Suppressor macrophage treated with lipopolysaccharide for 1 hour (primary cell): ENCODE measurements at regions not wholly inside any gene's neighbourhood (a gene's known extent, or its start where the extent isn't known, plus 50 kb on each side); places are given as distances from the start of the nearest gene placed in this dataset.

Experiments used
- DNase-seq, 3 donors: peaks; one replicate each; pipeline ENCODE4 v3.0.0-alpha.2; 2020 to 2022

DNA sequence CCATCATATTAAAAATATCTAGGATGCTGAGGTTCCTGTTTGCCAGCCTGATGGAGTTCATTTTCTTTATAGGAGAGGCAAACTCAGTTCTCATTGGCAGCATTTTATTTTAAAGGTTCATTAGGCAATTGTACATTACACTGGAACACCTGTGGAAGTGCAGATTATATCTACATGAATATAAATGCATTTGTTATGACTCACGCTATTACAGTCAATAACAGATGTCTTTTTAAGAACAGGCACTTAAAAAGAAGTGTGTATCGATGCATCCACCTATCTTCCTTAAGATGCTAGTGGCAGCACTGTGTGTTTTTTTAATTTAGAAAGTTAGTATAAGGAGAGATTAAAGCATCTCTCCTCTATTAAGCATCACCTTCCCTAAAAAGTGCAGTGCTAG lies 276.5 kb downstream of the PRDM2 start:
- DNase-seq: no peak

DNA sequence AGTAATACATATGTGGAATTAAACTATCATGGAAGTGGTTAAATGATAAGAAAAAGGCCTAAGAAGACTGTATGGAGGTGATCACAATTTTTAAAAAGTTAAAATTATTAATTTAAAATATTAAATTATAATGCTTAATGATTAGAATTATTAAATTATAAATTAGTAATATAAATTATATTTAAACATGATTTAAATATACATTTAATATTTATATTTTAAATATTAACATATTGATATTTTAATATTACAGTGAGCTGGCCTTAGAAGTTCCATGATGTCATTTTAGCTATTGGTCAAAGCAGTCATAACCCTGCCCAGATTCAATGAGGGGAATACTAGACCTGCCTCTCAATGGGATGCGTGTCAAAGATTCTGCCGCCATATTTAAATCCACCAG lies 281.2 kb downstream of the PRDM2 start:
- no peak for DNase-seq

DNA sequence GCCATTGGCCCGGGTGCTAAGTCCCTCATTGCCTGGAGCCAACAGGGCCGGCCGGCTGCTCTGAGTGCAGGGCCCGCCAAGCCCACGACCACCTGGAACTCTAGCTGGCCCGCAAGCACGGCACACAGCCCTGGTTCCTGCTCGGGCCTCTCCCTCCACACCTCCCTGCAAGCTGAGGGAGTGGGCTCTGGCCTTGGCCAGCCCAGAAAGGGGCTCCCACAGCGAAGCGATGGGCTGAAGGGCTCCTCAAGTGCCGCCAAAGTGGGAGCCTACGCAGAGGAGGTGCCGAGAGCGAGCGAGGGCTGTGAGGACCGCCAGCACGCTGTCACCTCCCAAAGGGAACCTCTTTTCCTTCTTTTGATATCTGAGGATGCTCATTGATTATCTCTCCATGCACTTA lies 283.4 kb downstream of the PRDM2 start:
- no peak for DNase-seq

DNA sequence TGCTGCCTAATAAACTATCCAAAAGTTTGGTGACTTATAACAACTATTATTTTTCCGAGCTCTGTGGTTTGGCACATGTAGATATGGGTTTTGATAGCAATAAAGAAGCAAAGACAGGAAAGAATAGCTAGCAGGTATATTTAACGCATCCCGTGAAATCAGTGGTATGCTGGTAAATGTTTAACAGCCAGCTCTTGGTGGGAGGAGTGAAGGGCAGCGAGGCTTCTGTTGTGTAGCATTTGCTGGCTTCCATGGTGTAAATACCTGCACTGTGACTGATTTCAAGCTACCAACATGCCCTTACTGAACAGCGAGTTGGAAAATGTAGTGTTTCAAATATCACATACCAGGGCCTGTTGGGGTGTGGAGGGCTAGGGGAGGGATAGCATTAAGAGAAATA lies 291.0 kb downstream of the PRDM2 start:
- no peak for DNase-seq

DNA sequence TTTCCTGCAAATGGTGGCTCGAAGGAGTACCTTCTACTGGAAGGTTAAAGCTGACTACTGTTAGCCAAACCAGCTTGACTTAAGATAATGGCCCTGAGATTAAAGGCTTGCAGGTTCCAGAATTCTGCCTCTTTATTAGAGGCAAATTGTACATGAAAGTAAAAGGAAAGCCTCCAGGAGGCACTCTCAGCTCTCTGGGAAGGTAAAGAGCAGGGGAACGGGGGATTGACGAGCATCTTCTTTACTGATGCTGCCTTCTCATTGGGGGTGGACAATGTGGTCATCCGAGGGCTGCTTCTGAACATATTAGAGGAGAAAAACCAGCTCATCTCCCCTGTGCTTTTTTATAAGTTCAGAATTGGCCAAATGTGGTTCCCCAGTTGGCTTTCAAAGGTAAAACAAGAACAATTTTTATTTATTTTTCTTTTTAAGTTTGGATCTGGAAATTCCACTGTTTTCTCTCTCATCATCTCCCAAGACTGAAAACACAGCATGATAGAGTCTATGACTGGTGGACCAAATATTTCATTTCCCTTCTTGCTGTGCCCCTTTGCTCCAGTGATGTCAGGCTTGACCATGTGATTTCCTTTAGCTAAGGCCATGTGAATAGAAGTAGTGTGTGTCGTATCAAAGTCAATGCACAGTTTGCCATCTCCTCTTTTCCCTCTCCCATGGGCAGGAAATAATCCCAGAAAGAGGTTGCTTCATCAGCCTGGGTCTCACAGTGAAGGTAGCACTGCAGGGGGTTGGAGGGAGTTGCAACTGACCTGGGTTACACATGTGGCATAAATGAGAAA lies 292.7 kb downstream of the PRDM2 start:
- no peak for DNase-seq

DNA sequence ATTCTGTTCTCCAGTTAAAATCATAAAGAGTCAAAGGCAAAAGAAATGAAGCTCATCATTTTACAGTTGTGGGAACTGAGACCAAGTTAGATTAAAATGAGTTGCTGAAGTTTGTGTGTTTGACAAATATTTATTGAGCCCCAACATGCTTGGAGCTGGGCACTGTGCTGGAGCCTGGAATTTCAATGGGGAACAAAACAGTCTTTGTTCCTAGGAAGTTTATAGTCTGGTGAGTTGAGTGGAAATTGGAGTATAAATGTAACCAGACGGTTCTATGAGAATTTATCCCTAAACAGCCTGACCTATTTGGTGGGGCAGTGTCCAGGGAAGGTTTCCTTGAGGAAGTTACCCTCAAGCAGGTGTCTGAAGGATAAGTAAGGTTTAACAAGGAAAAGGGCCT lies 294.4 kb downstream of the PRDM2 start:
- no peak for DNase-seq

DNA sequence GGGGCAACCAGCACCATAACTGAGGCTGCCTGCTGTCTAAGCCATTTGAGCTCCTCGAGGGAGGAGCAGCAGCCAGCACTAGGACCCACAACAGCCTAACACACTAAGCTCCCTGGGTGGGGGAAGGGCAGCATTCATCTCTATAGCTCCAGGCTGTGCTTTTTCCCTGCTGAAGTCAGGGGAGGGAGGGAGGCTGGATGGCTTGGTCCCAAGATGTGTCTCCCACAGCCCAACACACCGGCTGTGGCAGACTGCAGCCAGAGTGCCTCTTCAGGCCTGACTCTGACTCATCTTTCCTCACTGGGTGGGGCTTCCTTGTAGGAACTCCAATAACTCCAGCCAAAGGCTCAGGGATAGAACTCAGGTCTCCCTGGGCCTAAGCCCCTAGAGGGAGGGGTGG lies 296.3 kb downstream of the PRDM2 start:
- no peak for DNase-seq

DNA sequence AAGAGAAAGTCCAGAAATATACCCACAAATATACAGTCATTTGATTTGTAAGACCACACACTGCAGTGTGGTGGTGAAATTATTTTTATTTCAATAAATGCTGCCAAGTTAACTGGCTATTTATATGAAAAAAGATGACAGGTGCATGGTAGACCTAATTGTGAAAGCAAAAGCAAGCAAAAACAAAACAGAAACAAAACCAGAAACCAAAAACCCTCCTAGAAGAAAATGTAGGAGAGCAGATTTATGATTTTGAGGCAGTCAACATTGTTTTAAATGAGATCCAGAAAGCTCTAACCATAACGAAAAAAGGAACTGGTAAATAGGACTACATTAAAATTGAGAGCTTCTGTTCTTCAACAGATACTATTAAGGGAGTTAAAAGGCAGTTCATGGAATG lies 303.6 kb downstream of the PRDM2 start:
- no peak for DNase-seq

DNA sequence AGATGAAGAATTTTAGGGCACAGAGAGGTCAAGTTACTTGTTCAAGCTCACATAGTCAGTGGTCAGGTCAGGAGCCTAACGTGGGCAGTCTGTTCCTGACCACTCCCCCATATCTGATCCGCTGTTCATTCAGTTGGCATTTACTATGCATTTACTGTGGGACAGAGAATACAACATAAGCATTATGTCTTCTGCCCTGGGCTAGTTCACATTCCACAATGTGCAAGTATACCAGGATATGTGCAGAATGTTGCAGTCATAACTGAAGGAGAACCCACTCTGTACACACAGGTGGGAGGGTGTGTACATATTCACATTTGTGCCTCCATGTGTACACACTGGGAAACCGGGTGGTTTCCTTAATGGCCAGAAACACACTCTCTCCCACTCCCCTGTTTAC lies 309.6 kb downstream of the PRDM2 start:
- no peak for DNase-seq

DNA sequence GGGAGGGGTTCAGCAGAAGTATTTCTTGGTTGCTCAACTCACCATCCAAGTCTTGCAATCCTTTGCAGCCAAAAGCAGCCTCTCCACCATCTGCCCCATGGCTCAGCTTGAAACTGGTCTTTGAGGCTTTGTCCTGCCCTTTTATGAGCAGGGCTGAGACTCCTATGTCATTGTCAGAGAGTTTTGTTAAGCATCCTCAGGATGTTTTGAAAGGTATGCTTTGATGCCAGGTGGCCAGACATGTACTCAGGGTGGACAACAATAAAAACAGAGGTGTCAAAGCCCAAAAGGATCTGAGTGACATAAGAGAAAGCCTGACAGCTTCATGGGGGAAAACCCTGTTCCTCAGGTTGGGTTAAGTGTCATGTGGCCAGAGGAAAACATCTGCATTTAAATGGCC lies 310.5 kb downstream of the PRDM2 start:
- no peak for DNase-seq

DNA sequence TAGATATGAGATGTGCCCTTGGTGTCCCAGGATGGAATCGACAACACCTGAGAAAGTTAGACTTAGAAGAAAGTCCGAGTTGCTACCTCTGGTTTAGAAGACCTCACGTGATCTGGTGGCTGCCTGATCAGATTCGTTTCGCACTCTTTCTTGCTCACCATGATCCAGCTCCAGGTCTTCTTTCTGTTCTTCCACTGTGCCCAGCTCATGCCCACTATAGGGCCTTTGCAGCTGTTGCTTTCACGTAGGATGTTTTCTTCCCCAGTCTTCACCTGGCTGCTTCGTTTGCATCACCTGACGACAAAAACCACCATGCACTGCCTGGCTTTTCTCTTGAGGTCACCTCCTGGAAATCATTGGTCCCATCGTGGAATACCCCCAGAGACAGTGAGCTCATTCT lies 311.1 kb downstream of the PRDM2 start:
- DNase-seq: no peak

DNA sequence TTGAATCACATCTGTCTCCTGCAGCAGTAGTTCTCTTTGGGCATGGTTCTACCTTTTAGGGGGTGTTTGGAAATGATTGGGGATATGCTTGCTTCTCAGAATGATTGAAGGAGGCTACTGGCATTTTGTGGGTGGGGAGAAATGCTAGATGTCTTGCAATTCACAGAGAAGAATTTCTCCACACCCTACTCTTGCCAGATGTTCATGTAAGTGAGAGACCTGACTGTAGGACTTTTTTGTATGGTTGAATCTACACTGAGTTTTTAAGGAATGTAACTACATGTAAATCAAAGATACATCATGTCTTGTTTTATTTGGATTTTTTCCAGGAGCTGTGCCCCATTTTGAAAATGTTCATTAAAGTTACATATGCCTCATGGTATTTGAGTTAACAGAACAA lies 311.9 kb downstream of the PRDM2 start:
- no peak for DNase-seq

DNA sequence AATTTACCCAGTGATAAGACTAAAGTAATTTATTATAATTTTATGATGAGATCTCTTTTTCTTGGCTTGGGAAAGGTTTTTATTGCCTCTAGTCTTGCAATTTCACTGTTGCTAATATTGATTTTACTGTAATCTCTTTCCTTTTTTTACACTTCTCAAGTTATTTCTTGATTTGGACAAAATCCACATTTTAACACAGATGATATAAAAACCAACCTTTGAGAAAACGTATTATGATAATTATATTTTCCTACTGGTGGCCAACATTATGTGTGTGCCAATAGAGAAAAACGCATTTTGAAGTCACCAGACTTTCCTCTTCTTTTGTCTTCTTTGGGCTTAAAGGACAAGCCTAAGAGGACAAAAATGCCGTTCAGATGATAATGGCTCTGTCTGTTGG lies 314.9 kb downstream of the PRDM2 start:
- DNase-seq: no peak

DNA sequence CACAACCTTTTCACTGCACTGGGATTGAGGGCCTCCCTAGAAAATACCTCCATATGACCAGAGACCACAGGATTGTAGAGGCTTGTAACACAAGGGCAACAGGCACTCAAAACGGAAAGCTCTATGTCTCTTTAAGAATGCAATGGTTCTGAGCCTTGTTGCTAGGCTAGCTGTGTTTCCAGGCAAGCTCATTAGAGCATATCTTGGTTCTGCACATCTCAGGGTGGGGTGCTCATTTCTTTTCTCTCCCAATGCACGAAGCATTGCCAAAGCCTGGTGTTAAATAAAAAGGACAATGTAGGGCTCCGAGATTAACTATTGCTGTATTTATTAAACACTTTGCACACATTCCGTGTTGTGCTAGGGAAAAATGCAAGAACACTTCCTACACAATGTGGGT lies 315.9 kb downstream of the PRDM2 start:
- no peak for DNase-seq

DNA sequence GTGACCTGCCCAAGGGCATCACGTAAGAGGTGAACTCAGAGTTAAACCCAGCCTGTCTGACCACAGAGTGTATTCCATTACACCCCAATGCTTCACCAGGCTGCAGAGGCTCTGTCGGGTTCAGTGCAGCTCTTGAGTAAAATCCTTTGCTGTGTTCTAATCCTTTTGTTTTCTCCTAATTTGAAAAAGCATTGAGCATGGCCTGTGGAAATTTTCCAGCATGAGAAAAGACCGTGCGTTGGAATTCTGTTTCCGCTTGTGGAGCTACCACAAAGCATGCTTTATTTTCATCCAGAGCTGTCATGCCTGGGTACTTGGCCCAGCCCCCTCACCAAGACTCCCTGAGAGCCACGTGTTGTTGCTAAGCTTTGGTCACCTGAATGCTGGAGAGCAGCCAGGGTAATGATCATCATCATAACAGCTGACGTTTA lies 317.6 kb downstream of the PRDM2 start:
- DNase-seq: no peak

DNA sequence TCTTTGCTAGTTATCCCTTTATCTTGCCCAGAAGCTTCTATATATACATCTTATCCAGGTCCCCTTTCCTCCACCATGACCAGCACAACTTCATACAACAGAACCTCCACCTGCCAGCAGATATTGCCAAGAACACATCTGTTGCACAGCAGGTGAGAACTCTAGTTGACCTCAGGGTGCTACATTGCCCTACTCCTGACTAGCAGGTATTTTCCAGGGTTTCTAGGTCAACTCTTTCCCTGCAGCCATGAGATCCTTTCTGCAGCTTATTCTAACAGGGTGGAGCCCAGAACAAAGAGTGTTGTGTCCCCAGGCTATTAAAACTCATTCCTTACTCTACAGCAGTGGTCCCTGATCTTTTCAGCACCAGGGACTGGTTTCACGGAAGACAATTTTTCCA lies 319.5 kb downstream of the PRDM2 start:
- DNase-seq: no peak

DNA sequence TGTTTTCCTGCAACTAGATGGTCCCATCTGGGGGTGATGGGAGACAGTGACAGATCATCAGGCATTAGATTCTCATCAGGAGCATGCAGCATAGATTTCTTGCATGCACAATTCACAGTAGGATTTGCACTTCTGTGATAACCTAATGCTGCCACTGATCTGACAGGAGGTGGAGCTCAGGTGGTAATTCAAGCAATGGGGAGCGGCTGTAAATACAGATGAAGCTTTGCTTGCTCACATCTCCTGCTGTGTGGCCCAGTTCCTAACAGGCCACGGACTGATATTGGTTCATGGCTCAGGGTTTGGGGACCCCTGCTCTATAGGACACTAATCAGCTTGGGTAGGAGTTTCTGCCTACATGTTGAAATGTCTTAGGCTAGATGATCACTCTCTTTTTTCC lies 320.0 kb downstream of the PRDM2 start:
- DNase-seq: no peak

DNA sequence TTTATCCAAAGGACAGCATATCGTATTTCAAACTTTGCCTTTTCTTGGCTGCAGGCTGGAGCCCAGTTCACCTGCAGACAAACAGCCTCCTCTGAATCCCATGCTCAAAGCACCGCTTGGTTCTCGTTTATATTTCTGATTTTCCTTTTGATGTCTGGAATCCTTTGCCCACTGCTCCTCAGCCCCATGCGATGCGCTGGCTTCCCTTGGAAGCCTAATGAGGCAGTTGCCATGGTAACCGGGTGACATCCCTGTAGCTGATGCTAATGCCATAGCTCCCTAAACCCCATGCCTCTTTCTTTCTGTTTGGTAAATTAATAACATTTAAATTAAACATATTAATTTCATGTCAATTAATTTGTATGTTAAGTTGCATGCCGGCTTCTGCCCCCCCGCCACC lies 327.1 kb downstream of the PRDM2 start:
- DNase-seq: no peak

DNA sequence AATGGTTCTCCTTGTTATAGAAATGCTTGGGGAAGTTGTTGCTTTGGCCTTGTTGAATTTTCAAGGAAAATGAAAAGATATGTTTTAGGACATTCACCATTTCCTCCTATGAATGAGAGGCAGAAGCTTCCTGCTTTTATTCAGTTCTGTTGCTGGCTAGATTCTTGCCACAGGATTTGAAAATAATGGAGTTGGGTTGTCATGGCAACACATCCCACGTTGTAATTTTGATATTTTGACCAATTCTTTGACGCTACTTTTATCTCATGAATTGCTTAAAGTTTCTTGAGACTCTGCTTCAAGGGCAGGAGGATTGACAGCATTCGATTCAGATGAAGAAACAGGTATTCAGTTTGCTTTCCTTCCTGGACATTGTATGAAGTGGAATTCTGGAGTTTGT lies 331.5 kb downstream of the PRDM2 start:
- DNase-seq: no peak

DNA sequence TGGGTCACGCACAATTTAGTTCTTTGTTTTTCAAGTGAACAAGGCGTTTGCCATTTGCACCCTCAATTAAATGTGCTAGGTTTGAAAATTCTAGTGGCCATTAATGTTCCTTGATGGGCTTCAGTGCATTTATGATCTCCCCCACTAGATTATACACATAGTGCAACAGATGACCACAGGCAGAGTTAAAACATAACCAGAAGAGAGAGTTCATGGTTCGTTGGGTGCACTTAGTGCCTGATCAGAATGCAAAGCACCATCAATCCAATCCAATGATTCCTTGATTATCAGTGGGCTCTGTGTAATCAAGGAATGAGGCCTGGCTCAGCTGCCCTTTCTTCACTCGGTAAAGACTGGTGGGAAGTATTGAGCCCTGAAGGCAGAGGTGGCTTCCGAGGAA lies 334.5 kb downstream of the PRDM2 start:
- no peak for DNase-seq

DNA sequence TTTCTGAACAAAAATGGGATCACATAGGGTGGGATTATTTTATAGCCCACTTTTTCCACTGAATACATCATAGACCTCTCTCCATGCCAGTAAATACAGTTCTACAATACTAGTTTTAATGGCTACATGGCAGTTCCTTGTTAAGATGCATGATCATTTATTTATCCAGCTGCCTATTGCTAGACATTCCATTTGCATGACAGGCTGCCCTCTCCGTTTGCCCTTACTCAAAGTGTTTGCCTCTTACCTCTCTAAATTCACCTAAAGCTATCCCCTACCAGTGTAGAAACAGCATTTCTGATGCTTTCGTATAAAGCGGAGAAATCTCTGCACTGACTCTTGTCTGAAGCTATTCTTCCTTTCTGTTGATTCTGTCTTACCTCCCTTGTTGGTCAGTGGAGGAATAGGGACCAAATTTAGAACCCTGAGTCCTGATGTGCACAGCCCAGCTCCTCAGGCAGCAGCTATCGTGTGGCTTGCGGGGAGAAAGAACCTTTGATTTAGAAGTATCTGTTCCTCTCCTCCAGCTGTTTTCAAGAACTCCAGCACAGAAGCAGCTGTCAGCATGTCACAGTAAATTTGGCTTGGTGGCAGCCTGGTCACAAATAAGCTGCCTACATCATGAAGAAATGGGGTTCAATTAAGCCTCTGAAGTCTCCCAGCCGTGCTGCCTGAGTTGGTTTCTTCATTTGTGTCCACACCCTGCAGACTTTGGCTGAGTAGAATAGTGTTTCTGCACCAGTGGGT lies 337.3 kb downstream of the PRDM2 start:
- no peak for DNase-seq

DNA sequence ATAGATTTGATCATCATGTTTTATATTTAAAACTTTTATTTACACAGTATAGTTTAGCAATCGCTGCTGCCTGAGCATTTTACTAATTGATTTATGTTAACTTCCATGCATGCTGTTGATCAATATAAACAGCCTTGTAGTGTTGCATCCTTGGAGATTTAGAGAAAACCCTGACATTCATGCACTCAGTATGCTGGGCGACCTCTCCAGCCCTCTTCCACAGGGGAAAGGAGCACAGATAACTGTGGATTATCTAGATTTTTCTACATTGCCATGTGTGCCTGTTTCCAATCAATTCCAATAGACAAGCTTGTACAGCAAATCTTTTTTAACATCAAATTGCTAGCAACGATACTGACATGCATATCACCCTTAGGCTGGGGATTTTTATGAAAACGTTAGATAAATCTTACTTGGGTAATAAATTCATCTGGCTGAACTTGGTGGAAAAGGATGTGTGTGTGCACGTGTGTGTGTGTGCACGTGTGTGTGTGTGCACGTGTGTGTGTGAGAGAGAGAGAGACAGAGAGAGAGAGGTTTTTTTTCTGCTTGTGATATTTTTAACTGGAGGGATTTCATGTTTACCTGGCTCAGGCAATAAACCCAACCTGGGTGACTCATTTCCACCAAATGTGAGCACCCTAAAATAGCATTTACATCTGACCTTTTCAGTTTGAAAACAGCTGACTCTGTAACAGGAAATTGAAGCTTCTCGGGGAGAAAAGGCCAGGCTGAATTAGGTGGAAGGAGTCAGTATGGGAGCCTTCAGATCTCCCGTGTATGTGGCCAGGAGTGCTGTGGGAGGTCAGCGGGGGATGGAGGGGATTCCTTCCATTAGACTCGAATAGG lies 339.8 kb downstream of the PRDM2 start:
- no peak for DNase-seq

DNA sequence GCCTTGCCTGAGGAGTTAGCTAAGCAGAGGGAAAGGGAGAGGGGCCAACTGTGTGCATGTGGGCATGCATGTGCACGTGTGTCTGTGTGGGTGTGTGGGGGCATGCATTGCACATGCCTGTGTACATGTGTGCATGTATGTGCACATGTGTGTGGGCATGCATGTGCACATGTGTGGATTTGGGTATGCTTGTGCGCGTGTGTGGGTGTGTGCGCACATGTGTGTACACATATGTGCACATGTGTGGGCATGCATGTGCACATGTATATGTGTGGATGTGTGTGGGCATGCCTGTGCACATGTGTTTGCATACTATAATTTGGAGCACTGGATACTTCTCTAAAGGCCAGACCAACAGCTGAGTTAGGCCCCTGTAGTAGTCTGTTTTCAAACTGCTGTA lies 350.0 kb downstream of the PRDM2 start:
- no peak for DNase-seq
